Renal pelvis (tissue), 1 donor: ENCODE measurements at regions not wholly inside any gene's neighbourhood (a gene's known extent, or its start where the extent isn't known, plus 50 kb on each side); places are given as distances from the start of the nearest gene placed in this dataset.

ENCODE experiments used
- DNase-seq: peaks from one replicate; pipeline ENCODE4 v3.0.0-alpha.2; 2013

GRCh38 chr14:22337521-22337920 lies 251.5 kb downstream of the DAD1 start:
- no peak for DNase-seq

GRCh38 chr14:22336031-22336430 lies 253.0 kb downstream of the DAD1 start:
- DNase-seq: no peak

- no peak for DNase-seq
Measured at GRCh38 chr14:22334627-22335026, 254.4 kb downstream of the DAD1 start.

DNA sequence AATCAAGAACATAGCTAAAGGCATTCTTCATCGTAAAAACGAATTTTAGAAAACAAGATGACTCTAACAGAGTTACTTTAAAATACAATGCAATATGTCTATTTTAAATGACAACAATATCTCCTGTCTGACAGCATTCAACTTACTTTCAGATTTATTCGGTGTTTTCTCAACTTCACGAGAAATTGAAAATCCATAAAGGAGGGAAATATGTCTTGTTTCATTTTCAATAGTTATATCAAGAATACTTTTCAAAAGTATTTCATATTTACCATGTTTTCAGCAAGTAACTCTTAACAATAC lies 254.8 kb downstream of the DAD1 start:
- DNase-seq: no peak

GRCh38 chr14:22333422-22334274 lies 255.4 kb downstream of the DAD1 start:
- no peak for DNase-seq

DNA sequence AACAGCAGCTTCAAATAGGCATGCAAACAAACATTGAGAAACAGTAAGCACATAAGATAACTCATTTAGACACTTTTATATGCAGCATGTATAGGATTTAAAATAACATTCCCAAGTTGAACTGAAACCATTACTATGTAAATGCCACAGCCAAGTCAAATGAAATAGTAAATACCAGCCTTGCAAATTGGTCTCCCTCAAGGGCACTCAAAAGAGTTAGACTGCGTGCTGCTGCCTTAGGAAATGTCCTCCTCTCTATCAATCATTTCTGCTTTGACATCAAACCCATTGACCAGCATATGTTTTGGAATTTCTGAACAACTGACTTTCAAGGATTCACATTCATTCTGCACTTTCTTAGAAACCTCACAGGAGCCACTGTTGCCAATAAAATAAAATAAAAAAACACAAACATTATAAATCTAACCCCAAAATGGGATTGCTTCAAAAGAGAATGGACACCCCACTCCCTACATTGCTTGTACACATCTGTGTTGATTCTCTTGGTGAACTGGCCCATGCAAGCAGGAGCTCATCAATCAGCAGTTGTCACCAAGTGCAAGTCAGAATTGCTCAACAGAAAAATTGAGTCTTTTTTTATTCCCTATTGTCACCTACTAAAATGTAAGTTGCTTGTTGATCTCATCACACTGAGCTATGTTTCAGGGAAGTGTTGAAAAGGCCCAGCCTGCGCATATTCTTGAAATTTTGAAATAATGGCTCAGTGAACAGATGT lies 256.2 kb downstream of the DAD1 start:
- no peak for DNase-seq

DNA sequence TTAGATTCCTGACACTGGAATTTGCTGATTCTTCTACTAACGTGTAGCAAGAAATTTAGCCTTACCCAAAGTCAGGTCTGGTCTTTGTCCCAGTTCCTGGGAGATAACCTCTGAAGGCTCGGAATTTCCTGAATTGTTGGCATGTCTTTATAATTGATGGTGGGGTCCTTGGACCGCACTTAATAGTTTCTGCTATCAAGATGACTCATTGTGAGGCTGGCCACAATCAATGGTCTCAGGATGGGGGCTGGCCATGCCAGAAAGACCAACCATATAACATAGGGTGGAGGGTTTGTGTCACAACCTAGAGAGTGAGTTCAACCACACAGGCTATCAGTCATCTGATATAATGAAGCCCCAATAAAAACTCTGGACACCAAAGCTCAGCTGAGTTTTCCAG lies 259.7 kb downstream of the DAD1 start:
- no peak for DNase-seq

DNA sequence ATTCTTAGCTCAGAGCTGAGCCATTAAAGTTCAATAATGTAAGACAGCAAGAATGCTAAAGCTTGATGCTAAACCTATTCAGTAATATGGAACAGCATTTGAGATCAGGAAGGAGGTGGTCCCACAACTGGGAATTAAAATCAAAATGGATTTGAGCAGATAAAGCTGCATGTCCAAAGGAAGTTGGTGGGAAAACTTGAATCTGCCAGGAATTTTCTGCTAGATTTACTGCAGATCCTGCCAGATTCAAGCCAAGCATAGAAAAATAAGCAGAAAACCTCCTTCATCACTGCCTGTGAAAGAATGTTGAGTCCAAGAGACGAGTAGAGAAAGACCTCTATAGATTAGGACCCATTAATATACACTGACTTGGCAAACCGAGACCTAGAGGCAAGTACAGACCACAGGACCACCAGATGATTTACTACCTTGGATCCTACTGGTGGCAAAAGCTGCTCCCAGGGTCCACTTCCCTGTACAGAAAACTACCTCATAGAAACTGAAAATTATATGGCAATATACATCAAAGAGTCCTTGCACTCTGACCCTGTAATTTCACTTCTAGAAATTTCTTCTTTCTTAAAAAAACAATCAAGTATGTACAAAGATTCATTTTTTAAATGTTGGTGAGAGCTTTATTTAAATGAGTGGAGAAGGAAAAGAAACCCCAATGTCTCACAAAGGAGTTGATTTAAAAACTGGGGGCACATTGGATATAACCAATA lies 263.2 kb downstream of the DAD1 start:
- no peak for DNase-seq

GRCh38 chr14:22320362-22320750 lies 268.7 kb downstream of the DAD1 start:
- no peak for DNase-seq

DNA sequence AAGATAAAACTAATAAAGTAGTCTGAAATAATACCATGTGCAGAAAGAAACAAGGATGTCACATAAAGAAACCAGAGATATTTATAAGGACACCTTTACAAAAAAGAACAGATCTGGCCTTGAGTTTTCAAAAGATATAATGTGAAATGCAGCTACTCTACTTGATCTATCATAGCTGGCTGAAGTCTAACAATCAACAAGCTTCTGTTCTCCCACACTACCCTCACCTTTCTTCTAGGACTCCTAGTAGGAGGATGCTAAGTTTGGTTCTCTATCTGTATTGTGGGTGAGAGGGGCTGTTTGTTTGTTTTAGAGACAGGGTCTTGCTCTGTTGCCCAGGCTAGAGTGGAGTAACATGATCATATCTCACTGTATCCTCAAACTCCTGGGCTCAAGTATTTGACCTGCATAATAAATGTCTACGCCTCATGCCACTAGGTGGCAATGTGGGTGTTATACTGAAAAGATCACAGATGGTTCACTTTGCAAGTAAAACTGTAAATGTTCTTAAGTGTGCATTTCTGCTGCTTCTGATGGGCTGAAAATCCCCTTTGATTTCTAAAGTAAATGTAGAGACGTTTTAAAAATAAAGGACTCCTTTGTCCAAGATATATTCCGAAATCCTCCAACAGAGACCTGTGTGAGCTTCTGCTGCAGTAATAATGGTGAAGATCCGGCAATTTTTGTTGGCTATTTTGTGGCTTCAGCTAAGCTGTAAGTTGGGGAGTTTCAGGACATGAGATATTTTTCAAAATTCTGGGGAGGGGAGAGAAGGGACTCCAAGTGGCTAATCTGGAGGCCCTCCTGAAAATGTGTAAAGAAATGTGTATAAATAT lies 269.3 kb downstream of the DAD1 start:
- DNase-seq: peak; percentile 72

DNA sequence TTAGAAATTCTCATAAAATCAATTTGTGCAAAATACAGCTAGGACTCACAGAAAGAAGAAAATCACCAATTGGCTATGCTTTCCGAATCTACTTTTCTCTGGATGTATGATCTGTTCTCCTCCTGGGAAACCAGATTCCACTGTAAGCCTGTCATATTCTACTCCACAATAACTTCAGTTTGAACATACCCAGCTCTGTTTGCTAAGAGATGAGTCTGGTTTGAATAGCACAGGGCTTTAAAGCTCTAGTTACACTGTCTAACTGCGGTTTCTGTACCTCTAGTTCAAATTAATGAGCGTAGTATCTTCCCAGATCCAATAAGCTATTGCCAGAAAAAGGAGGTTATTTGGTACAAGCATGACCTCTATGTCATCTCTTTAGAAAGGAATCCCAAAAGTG lies 270.1 kb downstream of the DAD1 start:
- no peak for DNase-seq

GRCh38 chr14:22316473-22316872 lies 272.6 kb downstream of the DAD1 start:
- no peak for DNase-seq

- no peak for DNase-seq
Measured at GRCh38 chr14:22315336-22315735, 273.7 kb downstream of the DAD1 start.

DNA sequence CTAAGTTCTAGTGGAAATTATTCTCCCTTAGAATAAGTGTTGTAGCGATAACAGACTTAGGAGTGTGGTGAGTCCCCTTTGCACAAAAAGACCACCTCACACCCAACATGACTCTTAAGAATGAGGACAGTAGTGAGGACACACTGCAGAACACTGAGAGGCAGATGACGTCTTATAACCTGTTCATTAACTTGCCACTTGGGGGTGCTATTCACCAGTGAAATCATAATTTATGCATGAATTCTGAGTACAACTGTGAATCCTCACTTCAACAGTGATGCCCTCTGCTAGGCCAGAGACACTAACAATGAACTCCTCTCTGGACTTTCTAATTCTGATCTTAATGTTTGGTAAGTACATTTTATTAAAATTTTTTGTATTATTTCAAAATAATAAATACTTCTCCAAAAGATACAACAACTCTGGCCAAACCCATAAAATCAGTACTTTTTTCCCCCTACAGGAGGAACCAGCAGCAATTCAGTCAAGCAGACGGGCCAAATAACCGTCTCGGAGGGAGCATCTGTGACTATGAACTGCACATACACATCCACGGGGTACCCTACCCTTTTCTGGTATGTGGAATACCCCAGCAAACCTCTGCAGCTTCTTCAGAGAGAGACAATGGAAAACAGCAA lies 274.7 kb downstream of the DAD1 start:
- DNase-seq: peak; percentile 57

GRCh38 chr14:22313172-22313801 lies 275.7 kb downstream of the DAD1 start:
- no peak for DNase-seq

DNA sequence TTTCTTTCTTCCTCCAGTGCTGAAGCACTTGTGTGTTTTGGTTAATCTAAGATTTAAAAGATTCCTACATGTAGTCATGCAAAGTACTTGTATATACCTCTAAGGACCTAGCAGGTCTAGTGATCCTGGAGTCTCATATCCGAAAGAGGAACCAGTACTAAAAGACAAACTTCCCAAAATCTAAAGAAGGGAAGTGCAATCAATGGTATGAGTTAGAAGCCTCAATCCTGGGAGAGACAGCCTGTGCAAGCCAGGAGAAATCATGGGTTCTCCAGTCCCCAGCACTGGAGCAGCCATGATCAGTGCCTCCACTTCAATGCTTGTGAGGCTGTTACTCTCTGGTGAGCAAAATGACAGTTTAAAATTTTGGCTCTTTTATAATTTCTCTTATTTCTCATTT lies 277.4 kb downstream of the DAD1 start:
- no peak for DNase-seq

- no peak for DNase-seq
Measured at GRCh38 chr14:22305607-22306006, 283.4 kb downstream of the DAD1 start.

DNA sequence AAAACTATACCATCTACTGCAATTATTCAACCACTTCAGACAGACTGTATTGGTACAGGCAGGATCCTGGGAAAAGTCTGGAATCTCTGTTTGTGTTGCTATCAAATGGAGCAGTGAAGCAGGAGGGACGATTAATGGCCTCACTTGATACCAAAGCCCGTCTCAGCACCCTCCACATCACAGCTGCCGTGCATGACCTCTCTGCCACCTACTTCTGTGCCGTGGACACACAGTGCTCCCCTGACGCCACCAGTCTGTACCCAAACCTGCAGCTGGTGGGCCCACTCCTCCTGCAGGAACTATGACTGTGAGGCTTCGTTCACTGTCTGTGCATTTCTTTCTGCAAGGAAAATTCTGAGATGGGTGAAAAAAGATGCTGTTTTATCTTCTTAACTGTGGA lies 284.7 kb downstream of the DAD1 start:
- peak; percentile 55 for DNase-seq

DNA sequence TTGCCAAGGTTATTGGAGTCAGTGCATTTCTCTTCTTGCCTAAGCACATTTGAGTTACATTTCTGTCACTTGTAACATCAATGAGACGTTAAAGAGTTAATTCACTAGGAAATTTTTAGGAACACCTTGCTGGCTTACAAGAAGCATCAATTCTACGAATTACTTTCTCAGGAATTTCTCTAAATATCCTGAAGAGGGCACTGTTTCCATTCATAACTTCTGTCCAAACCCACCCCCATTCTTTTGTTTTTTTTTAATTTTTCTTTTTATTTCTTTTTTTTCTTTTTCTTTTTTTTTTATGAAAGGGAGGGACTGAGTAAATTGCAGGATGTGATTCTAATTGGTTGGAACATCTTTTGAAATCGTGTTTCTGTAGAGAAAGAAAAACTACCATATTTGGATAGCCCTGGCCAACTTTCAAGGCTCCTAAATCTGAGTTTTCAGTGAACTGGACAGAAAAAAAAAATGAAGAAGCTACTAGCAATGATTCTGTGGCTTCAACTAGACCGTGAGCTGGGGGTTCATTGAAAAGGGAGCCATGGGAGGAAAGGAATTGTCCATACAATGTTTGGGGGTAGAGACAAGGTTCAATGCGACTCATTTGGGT lies 285.3 kb downstream of the DAD1 start:
- no peak for DNase-seq

GRCh38 chr14:22300646-22301045 lies 288.4 kb downstream of the DAD1 start:
- DNase-seq: no peak

- no peak for DNase-seq
Measured at GRCh38 chr14:22297376-22297775, 291.6 kb downstream of the DAD1 start.
